GM18511 (cell line): ENCODE measurements at regions not wholly inside any gene's neighbourhood (a gene's known extent, or its start where the extent isn't known, plus 50 kb on each side); places are given as distances from the start of the nearest gene placed in this dataset.

ENCODE experiments used
- ATAC-seq: cut with Tn5 transposase; IDR thresholded peaks from one replicate; pipeline ENCODE4 v1.9.1; 2021; ENCODE audit warnings: mild to moderate bottlenecking, moderate library complexity; ENCODE audit not compliant: unreplicated experiment

DNA sequence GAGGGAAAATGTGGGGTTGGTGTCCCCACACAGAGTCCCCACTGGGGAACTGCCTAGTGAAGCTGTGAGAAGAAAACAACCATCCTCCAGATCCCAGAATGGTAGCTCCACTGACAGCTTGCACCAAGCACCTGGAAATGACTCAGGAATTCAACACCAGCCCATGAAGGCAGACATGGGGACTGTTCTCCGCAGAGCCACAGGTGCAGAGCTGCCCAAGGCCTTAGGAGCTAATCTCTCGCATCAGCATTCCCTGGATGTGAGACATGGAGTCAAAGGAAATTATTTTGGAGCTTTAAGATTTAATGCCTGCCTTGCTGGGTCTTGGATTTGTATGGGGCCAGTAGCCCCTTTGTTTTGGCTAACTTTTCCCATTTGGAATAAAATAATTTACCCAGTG is 367.9 kb downstream of the FAM133A start:
- no peak for ATAC-seq

DNA sequence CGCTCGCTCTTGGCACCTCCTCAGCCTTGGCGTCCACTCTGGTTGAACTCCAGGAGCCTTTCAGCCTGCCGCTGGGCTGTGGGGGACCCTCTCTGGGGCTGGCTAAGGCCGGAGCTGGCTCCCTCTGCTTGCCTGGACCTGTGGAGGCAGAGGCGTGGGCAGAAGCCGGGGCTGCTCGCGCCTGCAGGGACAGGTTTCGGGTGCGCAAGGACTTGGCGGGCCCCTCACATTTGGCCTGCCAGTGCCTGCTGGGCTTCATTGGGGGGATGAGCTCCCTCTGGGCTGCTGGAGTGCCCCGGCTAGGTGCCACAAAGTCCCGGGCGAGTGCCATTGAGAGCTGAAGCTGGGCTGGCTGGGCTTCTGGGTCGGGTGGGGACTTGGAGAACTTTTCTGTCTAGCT is 371.7 kb downstream of the FAM133A start:
- no peak for ATAC-seq

DNA sequence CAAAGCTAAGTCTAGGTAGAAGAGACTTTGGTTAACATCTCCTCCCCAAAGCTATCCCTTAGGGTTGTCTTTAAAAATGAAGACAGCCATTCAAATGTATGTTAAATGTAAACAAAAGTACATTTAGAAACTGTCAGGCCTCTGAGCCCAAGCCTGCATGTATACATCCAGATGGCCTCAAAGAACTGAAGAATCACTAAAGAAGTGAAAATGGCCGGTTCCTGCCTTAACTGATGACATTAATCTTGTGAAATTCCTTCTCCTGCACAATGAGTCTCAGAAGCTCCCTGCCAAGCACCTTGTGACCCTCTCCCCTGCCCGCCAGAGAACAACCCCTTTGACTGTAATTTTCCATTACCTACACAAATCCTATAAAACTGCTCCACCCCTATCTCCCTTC is 377.9 kb downstream of the FAM133A start:
- ATAC-seq, result no peak

DNA sequence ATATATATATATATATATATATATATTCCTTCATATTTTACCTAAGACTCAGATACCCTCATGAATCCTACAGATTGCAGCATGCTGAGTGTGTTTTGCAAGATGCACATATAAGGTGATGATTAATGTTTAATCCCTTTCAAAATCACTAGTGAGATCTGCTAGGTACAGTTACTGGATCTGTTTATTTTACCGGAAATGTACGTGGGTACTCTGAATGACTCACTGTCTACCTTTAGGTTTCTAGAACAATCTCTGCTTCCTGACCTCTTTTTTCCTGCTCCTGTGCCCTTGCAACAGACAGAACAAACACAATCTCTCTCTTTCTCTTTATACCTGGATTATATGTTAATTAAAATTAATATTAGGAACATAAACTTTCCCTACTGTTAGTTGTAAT is 379.6 kb downstream of the FAM133A start:
- no peak for ATAC-seq

DNA sequence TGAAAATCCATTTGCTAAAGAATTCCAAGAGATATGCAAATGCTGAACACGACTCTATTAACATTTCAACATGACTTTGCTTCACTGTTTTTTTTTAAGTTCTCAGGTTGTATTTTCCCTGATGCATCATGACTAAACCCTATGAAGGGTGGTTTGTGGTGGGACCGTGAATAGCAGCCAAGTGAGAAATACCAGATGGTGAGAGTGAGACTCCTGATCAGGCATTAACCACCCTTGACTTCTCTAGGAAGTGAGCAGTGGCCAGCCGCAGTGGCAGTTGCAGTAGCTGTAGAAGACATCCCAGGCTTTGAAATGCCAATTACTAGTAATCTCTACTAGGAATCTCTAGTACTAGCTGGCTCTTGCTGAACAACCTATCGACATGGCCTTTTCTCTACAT is 383.4 kb downstream of the FAM133A start:
- ATAC-seq, result no peak

DNA sequence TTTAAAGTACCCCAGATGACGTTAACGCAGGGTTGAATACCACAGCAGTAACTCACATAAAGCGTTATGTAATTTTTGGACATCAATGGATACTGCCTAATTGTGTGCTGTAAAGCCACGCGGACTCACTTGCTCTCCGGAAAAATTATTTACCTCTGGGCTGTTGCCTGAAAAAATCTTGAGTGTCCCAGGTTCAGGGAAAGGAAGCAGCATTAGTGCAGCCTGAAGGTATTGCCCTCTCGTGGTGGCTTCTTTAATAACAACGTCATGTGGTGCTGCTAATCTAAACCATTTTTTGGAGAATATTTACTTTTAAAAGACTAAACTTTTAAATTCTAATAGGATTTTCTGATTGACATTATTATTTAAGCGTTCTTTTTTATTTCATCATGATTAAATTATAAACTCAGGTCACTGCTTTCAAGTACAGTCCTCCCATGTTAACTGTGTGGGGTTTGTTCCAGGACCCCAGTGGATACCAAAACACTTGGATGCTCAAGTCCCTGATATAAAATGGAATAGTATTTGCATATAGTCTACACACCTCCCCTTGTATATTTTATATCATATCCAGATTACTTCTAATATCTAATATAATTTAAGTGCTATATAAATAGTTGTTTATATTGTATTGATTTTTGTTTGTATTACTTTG is 384.8 kb downstream of the FAM133A start:
- ATAC-seq, result no peak

DNA sequence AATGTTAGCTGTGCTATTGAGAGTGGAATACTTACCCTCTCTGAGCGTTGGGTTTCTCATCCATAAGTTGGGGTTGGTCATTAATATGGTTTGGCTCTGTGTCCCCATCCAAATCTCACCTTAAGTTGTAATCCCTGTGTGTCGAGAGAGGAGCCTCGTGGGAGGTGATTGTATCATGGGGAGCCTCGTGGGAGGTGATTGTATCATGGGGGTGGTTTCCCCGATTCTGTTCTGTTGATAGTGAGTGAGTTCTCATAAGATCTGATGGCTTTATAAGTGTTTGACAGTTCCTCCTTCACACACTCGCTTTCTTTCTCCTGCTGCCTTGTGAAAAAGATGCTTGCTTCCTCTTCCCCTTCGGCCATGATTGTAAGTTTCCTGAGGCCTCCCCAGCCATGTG is 391.1 kb downstream of the FAM133A start:
- no peak for ATAC-seq

DNA sequence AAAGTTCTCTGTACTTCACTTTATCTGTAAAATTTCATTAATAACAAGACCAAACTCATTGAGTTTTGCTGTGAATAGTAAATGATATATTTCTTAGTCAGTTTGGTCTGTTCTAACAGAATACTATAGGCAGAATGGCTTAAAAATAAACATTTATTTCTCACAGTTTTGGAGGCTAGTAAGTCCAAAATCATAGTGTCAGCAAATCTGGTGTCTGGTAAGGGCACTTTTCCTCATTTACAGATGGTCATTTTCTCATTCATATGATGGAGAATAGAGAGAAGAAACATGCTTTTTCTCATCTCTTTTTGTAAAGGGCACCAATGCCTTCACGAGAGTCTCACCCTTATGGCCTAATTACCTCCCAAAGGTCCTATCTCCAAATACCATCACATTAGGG is 415.1 kb downstream of the FAM133A start:
- no peak for ATAC-seq

DNA sequence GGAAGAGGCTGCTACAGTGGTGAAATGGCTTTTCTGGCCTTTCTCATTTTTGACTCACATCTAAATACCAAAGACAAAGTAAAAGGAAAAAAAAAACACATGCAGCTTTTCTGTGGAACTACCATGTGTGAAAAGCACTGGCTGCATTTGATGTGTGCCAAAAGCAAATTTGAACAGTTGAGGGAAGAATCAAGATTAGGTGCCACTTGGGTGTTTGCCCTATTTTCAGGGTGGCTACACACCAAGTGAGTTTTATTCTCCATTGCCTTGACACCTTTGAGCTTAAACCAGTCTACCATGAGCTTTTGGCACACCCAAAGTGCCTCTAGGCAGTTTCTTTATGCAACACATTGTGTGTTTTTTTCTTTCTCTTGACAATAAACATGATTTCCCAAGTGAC is 423.9 kb downstream of the FAM133A start:
- ATAC-seq, result no peak

DNA sequence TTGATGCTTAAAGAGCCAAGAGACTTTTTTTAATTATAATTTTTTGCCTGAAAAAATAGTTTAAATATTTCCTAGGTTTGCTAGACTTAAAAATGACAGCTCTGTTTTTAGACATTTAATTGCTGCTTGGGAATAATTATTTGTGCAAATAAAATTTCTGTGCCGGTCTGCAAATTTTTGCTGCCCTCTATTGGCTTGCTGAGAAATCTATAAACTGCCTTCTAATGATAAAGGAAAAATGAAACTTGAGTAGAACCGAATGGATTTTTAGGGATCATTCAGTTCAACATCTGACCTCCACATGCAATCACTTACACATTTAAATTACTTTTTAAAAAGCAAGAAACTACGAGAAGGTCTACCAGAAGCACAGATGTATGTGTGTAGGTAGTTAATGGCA is 434.0 kb downstream of the FAM133A start:
- no peak for ATAC-seq

DNA sequence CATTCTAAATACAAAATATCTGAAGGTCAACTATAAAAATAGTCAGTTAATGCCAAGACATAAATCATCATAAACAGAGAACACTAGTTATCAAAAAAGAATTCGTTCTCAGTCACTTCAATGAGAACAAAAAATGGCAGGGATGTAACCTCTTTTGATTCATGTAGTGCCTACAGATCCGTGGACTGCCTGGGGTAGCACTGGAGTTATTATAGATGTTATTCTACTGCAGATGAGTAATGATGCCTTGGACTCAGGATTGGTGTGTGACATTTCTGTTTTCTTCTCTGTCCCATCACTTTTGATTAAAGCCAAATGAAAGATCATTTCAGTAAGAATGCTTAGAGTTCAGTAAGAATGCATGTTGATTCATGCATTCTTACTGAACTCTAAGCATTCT is 440.4 kb downstream of the FAM133A start:
- no peak for ATAC-seq

DNA sequence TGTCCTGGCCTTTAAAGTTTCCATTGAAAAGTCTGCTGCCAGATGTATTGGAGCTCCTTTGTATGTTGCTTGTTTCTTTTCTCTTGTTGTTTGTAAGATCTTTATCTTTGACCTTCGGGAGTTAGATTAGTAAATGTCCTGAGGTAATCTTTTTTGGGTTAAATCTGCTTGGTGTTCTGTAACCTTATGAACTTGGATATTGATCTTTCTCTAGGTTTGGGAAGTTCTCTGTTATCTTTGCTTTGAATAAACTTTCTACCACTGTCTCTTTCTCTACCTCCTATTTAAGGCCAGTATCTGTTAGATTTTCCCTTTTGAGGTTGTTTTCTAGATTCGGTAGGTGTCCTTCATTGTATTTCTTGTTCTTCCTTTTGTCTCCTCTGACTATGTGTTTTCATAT is 447.8 kb downstream of the FAM133A start:
- no peak for ATAC-seq

DNA sequence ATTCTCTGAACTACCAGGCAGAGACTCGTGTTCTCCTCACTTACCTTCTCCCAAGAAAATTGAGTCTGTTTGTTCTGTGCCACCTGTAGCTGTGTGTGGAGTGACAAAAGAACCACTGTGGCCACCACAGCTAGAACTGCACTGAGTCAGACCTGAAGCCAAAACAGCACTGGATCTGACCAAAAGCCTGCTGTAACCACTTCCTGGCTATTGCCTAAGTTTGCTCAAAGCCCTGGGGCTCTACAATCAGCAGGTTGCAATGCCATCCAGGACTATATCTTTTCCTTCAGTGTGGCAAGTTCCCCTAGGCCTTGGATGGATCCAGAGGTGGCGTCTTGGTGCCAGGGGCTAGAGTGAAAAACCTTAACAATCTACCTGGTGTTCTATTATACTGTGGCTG is 449.1 kb downstream of the FAM133A start:
- ATAC-seq, result no peak

DNA sequence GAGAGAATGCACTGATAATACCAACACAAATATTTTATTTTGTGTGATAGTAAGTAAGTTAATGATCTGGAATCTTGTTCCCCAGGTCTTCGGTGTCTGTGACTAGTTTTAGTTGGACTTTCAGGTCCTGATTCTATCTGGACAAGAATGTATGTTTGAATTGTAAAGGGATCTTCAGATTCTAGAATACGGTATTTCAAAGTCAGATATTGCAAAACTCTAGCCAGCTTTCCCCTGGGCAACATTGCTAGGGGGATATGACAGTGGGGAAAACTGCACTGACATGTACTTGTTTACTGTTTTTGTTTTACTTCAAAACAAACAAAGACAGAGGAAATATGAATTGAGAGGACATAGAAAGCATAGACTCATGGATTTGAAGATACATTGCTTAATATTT is 489.0 kb downstream of the FAM133A start:
- ATAC-seq, result no peak

DNA sequence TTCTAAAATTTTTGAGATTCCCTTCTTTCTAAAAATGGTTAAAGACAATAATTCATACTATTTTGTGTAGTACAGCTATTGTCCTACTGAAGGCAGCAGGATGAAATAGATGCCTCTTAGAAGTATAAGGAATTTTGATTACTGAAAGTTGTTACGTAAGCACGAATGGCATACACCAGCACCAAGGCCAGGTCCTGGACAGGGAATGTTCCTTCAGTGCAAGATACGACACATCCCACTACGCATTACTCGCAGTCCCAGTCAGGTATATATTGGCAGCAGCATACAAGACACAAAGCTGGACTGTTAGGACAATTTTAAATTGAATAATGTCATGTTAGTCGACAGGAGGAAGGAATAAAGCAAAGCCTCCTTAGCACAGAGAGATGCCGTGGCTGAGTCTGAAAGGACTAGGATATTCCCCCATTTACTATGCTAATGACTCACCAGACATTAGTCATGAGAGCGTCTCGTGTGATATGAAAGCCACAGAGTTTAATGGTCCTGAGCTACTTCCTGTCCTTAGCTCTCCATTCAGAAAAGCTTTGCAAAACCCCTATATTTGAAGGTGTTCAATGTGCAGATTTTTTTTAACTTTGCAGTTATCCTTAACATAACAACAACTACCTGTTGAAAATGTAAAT is 504.3 kb downstream of the FAM133A start:
- no peak for ATAC-seq

DNA sequence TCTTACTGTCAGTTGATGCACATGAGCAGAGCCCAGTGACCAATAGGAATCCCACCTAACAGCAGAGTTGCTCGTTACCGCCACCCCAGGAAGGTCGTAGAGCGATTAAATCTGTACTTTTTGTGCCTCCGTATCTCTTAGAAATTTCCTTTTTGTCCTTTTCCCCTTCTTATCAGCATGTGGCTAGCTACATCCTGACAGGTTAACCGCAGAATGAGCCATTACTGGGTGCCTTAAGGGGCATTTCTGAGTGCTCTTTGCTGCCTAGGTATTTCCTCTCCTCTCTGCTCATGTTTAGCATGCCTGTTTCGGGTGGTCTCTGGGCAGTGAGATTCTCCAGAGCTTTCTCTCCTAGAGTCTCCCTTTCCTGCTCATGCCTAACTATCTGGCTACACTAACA is 530.5 kb downstream of the FAM133A start:
- ATAC-seq, result no peak

DNA sequence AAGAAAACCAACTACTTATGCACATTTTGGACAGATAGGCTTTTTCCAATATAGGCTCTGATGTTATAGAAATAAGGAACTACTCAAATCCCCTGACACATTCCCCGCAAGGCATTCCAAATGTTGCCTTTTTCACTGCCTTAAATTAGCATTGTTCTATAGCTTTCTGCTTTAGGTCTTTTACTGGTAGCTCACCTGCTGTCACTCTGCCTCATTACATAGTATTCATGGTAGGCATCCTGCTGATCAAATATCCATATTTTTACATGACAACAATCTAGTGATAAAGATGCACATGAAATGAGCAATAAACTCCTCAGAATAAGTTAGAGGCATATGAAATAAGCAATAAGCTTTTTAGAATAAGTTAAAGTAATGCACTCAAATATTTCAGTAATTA is 542.7 kb downstream of the FAM133A start:
- ATAC-seq, result no peak

DNA sequence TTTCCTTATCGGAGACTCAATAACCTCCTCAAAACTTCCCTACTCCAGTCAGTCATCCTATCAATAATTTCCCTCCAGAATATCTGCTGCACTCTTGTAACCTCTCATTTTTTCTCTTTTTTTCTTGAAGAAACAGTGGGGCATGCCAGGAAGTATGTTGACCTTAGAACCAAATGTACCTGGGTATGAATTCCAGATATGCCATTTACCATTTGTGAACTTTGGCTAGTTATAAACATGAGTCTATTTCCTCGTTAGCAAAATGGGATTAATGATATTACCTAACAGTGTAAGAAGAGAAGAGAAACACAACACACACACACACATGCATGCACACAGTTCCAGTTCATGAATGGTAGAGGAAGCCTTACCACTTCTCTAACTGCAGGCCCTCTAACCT is 578.2 kb downstream of the FAM133A start:
- ATAC-seq, result no peak

DNA sequence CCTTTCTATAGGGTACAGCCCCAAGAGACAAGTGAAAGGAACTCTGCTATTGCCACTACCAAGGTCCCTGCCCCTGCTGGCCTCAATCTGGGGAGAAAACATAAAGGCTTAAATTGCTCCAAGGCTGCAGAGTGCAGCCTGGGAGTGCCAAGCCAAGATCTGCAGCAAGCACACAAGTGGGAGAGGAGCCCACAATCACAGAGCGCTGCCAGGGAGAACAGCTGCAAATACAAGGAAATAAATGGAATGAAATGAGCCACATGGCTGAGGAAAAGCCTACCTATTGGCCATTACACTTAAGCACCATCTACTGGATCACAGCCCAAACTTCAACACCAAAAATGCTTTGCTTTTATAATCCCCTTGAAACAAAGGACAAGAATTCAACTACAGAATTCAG is 582.4 kb downstream of the FAM133A start:
- no peak for ATAC-seq

DNA sequence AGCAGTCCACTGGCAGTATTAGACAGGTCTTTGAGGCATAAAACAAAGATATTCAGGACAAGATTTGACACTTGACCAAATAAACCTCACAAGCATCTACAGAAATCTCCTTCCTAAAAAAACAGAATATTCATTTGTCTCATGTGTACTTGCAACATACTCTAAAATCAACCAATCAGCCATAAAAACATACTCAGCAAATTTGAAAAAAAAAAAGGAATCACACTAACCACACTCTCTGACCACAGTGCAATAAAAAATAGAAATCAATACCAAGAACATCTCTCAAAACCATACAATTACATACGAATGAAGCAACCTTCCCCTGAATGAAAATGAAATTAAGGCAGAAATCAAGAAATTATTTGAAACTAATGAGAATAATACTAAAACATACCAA is 591.3 kb downstream of the FAM133A start:
- ATAC-seq, result no peak

DNA sequence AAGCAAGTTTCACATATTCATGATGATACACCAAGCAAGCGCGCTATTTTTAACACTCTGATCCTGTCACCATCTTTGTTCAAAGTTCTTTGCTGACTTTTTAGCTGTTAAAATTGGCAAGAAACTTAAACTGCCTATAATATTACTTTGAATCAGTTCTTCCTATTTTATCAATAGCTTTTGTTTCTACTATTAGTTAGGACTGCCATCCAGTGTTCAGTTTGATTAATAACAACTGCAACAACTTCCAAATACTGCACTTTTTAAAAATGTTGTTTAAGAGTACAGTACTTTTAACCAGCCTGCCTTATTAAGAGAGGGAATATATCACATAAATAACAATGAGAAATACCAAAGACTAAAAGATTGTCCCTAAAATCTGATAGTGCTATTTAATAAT is 614.3 kb downstream of the FAM133A start:
- ATAC-seq, result no peak

DNA sequence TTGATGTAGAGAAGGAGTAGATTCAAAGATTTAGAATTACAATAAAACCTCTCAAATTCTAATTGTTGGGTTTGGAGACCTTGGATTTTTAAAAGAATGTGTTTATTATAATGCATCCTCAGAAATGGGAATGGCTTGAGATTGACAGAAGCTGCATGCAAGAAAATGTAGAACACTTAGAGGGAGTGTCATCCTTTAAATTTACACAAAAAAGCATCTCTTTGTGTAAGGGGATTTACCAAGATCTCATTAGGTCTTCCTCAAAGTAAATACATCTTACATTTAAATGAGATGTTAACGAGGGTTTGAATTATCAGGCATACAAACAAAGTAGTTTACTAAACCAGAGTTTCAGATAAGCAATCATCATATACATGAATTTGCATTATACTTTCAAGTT is 615.0 kb downstream of the FAM133A start:
- no peak for ATAC-seq

DNA sequence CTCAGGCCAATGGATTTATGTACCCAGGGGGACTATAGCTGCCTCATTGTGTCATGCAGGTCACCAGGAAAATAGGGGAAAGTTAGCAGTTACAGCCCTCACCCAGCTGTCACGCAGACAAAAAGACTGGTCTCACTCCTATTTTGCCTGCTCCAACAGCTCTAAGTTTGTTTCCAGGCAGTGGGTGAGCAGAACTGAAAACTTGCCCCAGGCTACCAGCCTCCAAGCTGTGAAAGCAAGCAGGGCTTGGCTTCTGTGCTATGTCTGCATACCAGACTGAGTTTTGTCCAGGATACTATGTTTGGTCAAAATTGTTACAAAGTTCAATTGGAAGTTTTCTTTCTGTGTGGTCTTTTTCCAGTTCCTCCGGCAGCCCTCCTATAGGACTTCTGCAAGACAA is 628.4 kb downstream of the FAM133A start:
- ATAC-seq, result no peak
